Kidney capillary endothelial cell (primary cell): ENCODE measurements at regions not wholly inside any gene's neighbourhood (a gene's known extent, or its start where the extent isn't known, plus 50 kb on each side); places are given as distances from the start of the nearest gene placed in this dataset.

Experiments
- DNase-seq: peaks from one replicate; pipeline ENCODE4 v3.0.0-alpha.2; 2018; ENCODE audit warnings: low spot score

- DNase-seq: no peak
These were observed 106.9 kb downstream of the SMIM20 start for GRCh38 chr4:26020881-26021280.

- DNase-seq: no peak
These were observed 107.7 kb downstream of the SMIM20 start for GRCh38 chr4:26021417-26022345.

- DNase-seq: no peak
These were observed 108.6 kb downstream of the SMIM20 start for GRCh38 chr4:26022346-26023202.

- DNase-seq: no peak
These were observed 109.4 kb downstream of the SMIM20 start for GRCh38 chr4:26023203-26023972.

- DNase-seq: no peak
These were observed 110.1 kb downstream of the SMIM20 start for GRCh38 chr4:26024079-26024478.

GRCh38 chr4:26028133-26028792 is 114.2 kb downstream of the SMIM20 start:
- DNase-seq: no peak

GRCh38 chr4:26028793-26029567 is 115.0 kb downstream of the SMIM20 start:
- peak; percentile 26 for DNase-seq

- DNase-seq: no peak
These were observed 115.6 kb downstream of the SMIM20 start for GRCh38 chr4:26029568-26030131.

- DNase-seq: no peak
These were observed 116.2 kb downstream of the SMIM20 start for GRCh38 chr4:26030260-26030667.

- no peak for DNase-seq
These were observed 116.8 kb downstream of the SMIM20 start for GRCh38 chr4:26030780-26031179.

- DNase-seq: no peak
These were observed 117.7 kb downstream of the SMIM20 start for GRCh38 chr4:26031704-26032103.

GRCh38 chr4:26032142-26032541 is 118.1 kb downstream of the SMIM20 start:
- DNase-seq: no peak

GRCh38 chr4:26032630-26033317 is 118.8 kb downstream of the SMIM20 start:
- DNase-seq: no peak

- no peak for DNase-seq
These were observed 119.4 kb downstream of the SMIM20 start for GRCh38 chr4:26033389-26033788.

GRCh38 chr4:26034849-26035248 is 120.8 kb downstream of the SMIM20 start:
- no peak for DNase-seq

- DNase-seq: no peak
These were observed 121.9 kb downstream of the SMIM20 start for GRCh38 chr4:26035921-26036320.

GRCh38 chr4:26039639-26040359 is 125.8 kb downstream of the SMIM20 start:
- DNase-seq: no peak

GRCh38 chr4:26044524-26044923 is 130.5 kb downstream of the SMIM20 start:
- no peak for DNase-seq

GRCh38 chr4:26044983-26045382 is 131.0 kb downstream of the SMIM20 start:
- DNase-seq: no peak
